ENCODE measurements at regions not wholly inside any gene's neighbourhood (a gene's known extent, or its start where the extent isn't known, plus 50 kb on each side); places are given as distances from the start of the nearest gene placed in this dataset.

- DNase-seq: no peak
Measured at GRCh38 chr7:26560526-26561256, 269.0 kb downstream of the SNX10 start.

- no peak for DNase-seq
Measured at GRCh38 chr7:26562841-26563240, 271.2 kb downstream of the SNX10 start.

- no peak for DNase-seq
Measured at GRCh38 chr7:26563406-26563805, 271.7 kb downstream of the SNX10 start.

GRCh38 chr7:26567266-26567665 lies 275.6 kb downstream of the SNX10 start:
- no peak for DNase-seq

- no peak for DNase-seq
Measured at GRCh38 chr7:26574476-26574875, 282.8 kb downstream of the SNX10 start.

GRCh38 chr7:26580064-26580591 lies 284.3 kb downstream of the SKAP2 start:
- DNase-seq: no peak

GRCh38 chr7:26580711-26581110 lies 283.7 kb downstream of the SKAP2 start:
- no peak for DNase-seq

- no peak for DNase-seq
Measured at GRCh38 chr7:26583094-26583648, 281.2 kb downstream of the SKAP2 start.

GRCh38 chr7:26584326-26584725 lies 280.1 kb downstream of the SKAP2 start:
- no peak for DNase-seq

- DNase-seq: no peak
Measured at GRCh38 chr7:26584987-26585665, 279.3 kb downstream of the SKAP2 start.

GRCh38 chr7:26587536-26587935 lies 276.9 kb downstream of the SKAP2 start:
- no peak for DNase-seq

GRCh38 chr7:26588511-26588910 lies 275.9 kb downstream of the SKAP2 start:
- DNase-seq: no peak

- no peak for DNase-seq
Measured at GRCh38 chr7:26590709-26591108, 273.7 kb downstream of the SKAP2 start.

- no peak for DNase-seq
Measured at GRCh38 chr7:26592011-26592410, 272.4 kb downstream of the SKAP2 start.

GRCh38 chr7:26593393-26593792 lies 271.0 kb downstream of the SKAP2 start:
- no peak for DNase-seq

GRCh38 chr7:26593896-26594295 lies 270.5 kb downstream of the SKAP2 start:
- DNase-seq: no peak

- no peak for DNase-seq
Measured at GRCh38 chr7:26594553-26594952, 269.8 kb downstream of the SKAP2 start.

- DNase-seq: no peak
Measured at GRCh38 chr7:26598867-26599266, 265.5 kb downstream of the SKAP2 start.

- DNase-seq: no peak
Measured at GRCh38 chr7:26599982-26600381, 264.4 kb downstream of the SKAP2 start.

- DNase-seq: no peak
Measured at GRCh38 chr7:26600411-26600810, 264.0 kb downstream of the SKAP2 start.

GRCh38 chr7:26603631-26604030 lies 260.8 kb downstream of the SKAP2 start:
- no peak for DNase-seq

GRCh38 chr7:26608402-26608801 lies 256.0 kb downstream of the SKAP2 start:
- no peak for DNase-seq

- DNase-seq: no peak
Measured at GRCh38 chr7:26609082-26609481, 255.3 kb downstream of the SKAP2 start.

GRCh38 chr7:26609532-26609931 lies 254.9 kb downstream of the SKAP2 start:
- no peak for DNase-seq

All from dermis blood vessel endothelial cell (primary cell).